HG03064 (cell line): ENCODE measurements at regions not wholly inside any gene's neighbourhood (a gene's known extent, or its start where the extent isn't known, plus 50 kb on each side); places are given as distances from the start of the nearest gene placed in this dataset.

ENCODE experiments used
- ATAC-seq: cut with Tn5 transposase; IDR thresholded peaks from one replicate; pipeline ENCODE4 v1.9.1; 2021; ENCODE audit warnings: low read depth; ENCODE audit not compliant: unreplicated experiment

DNA sequence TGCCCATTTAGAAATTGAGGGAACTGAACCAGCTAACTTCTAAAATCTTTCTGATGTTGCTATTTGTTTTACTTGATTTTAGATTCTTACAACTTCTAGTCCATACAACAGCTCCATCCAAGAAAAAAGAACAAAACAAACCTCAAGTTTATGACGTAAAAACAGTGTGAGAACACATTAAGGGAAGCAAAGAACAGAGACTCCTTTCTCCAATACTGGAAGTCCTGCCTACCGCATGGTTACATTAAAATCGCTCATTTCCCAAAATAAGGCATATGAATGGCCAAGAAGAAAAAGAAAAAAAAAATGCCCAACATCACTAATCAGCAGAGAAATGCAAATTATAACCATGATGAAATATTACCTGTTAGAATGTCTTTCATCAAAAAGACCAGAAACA lies 110.0 kb downstream of the TRIB2 start:
- no peak for ATAC-seq

DNA sequence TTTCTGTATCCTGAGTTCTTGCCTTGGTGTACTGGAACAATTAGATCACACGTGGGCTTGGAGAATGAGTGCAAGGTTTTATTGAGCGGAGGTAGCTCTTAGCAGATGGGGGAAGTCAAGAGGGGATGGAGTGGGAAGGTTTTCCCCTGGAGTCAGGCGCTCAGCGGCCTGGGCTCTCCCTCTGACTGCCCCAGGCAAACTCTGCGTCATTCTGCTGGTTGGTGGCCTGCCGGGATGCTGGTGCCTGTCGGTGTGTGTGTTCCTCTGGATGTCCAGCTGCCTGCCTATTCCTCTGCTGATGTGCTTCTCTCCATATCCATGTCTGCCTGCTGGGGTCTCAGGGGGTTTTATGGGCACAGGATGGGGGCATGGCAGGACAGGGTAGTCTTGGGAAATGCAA lies 111.0 kb downstream of the TRIB2 start:
- no peak for ATAC-seq

DNA sequence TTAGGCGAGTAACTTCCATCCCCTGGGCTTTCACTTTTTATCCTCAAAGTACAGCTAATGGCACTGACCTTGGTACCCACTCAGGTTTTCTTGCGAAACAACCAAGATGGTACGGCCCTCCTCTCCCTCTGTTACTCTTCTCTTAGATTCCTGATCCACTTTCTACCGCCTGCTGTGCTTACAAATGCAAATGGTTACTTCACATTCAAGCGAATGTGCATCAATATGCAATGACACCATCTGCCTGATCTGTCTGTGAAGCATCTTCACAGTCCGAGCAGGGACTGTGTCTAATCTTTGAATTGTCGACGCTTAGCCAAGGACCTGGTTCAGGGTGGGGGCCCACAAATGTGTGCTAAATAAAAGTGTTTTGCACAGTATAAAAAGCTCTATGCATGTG lies 112.2 kb downstream of the TRIB2 start:
- no peak for ATAC-seq

DNA sequence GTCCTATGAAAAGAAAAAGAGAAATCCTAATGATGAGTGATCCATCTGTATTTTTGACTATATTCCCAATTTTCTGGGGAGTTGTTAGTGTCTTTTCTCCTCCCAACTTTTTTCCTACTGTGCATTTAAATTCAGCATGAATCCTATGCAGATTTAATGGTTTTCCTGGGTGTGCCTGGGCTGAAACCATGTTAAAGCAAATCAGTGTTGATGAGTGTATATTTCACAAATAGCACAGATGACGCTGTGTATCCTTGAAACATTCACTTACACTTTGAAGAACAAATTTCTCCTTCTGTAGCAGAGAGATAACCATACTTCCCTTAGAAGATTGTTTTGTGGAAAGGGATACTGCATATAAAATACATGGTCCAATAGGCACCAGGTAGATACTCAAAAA lies 114.3 kb downstream of the TRIB2 start:
- no peak for ATAC-seq

DNA sequence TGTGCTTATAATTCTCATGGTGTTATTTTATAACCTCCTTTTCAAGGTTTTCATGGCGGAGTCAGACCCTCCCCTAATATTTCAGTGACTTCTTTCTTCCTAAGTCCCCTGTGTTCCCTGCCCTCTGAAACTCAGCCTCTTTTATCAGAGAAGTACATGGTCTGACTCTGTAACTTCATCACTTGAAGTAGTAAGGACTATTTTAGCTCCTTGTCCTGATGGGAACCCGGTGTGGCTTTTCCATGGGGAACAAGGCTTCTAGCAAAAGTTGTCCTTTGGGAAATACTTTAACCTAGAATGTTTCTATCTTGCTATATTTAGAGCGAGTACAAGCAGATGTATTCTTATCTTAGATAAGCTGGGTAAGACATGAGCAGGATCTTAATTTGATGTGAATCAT lies 117.5 kb downstream of the TRIB2 start:
- ATAC-seq: no peak

DNA sequence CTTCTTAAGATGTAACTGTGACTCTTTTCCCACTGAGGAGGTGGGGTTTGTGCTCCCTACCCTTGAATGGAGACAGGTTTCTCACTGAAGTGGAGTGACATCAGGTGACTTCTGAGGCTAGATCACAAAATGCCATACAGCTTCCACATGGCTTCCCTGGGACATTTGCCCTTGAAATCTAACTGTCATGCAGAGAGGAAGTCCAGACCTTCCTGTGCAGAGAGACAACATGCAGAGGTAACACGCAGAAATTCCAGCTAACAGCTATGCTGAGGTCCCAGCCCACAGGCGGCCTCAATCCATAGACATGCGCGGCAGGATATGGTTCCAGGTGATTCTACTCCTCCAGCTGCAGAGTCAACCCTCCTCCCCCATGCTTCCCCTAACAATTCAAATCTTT lies 119.0 kb downstream of the TRIB2 start:
- ATAC-seq: no peak

DNA sequence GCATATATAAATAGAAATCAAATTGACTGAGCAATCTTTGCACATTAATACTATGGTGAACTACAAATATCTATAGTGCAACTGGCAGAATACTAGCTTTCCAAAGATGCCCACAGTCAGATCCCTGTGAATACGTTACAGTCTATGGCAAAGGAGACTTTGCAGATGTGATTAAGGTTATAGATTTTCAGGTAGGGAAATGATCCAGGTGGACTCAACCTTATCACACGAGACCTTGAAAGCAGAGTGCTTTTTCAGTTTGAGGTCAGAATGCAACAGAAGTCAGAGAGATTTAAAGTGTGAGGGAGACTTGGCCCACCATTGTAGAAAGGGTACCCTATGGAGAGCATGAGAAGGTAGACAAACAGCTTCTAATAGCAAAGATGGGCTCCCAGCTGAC lies 122.6 kb downstream of the TRIB2 start:
- no peak for ATAC-seq

DNA sequence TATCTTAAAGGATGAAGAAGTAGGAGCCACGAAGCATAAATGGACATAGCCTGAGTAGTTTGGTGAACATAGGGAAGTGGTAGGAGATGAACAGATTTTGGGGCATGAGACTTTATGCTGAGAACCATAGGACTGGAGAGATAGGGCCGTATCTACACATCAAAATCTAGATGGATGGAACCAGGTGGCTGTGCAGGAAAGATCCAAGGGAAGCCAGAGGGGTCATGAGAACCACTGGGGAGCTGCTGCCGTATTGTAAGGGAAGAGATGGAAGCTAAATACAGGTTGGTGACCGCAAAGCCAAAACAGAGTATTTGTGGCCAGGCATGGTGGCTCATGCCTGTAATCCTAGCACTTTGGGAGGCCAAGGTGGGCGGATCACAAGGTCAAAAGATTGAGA lies 124.3 kb downstream of the TRIB2 start:
- ATAC-seq: no peak

DNA sequence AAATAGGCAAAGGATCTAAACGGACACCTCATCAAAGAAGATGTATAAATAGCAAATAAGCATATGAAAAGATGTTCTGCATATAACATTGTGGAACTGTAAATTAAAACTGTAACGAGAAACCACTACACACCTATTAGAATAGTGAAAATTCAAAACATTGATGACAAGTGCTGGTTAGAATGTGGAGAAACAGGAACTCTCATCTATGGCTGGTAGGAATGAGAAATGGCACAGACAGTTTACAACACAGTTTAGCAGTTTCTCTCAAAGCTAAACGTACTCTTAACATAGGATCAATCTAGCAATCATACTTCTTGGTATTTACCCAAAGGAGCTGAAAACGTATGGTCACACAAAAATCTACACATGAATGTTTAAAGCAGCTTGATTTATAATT lies 126.2 kb downstream of the TRIB2 start:
- no peak for ATAC-seq

DNA sequence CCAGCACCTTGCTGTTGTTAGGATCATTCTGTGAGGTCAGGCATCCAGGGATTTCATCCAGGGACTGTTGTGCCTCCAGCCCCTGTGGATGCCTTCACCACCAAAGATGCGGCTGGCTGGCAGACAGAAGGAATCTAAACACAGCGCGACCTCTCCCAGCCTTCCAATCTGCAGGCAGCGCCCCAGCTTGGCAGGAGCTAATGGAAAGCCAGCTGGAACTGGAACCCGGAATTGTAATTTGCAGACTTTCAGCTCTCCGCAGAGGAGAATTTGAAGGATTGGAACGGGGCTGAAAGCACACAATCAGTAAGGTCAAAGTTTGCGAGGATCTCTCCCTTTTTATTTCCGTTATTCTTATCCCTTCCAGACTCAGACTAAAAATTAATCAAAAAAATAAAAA lies 127.8 kb downstream of the TRIB2 start:
- no peak for ATAC-seq

DNA sequence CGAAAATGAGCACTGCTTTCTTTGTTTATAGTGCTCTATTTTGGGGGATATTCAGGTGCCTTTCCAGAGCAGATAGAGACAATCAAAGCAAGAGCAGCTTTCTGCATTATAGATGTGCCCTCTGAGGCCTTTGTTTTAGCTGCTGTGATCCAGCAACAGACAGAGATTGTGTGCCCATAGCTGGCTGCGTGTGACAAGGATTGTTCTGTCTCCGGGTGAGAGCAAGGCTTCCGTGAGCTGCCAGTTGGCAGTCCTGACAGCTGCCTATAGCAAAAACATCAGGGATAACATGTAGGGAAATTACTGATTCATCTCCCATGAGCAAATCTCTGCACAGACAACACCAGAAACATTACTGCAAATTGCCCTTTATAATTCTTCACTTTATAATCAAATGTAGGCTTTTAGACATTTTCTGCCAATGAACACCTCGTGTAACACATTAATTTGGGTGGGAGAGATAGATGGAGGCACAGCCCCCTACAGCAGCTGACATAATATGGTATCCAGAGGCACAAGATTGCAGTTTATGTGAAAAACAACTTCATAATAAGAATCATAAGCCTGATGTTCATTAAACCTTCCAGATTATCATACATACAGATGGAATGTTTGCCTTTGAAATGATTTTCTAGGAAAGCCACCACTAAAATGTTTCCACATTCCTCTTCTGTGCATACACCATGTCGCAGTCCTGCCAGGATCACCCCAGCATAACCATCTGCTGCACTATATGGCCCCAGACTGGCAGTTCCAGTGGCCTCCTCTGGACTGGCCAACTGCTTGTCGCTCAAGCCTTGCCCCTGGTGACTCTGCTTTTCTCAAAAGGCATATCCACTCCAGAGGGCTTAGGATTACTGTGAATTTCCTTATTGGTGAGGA lies 131.2 kb downstream of the TRIB2 start:
- no peak for ATAC-seq

DNA sequence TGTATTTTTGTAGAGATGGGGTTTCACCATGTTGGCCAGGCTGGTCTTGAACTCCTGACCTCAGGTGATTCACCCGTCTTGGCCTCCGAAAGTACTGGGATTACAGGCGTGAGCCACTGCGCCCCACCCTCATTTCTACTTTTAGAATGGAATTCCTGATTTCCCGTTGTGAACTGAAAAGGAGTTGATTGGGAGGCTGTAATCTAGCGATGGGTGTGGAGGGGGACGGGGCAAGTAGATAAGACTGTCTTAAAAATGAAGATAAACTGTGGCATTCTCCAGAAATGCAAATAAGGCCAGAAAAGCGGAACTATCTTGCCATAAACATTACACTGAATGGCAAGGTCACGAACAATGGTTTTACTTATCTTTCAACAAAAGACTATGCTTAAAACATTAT lies 135.4 kb downstream of the TRIB2 start:
- ATAC-seq: no peak

DNA sequence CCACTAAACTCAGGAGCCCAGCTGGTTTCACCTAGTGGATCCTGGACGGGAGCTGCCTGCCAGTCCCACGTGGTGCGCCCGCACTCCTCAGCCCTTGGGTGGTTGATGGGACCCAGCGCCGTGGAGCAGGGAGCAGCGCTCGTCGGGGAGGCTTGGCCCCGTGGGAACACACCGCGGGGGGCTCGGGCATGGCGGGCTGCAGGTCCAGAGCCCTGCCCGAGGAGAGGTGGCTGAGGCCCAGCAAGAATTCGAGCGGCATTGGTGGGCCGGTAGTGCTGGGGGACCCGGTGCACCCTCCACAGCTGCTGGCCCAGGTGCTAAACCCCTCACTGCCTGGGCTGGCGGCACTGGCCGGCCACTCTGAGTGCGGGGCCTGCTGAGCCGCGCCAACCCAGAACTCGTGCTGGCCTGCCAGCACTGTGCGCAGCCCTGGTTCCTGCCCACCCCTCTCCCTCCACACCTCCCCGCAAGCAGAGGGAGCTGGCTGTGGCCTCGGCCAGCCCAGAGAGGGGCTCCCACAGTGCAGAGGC lies 137.3 kb downstream of the TRIB2 start:
- ATAC-seq: no peak

DNA sequence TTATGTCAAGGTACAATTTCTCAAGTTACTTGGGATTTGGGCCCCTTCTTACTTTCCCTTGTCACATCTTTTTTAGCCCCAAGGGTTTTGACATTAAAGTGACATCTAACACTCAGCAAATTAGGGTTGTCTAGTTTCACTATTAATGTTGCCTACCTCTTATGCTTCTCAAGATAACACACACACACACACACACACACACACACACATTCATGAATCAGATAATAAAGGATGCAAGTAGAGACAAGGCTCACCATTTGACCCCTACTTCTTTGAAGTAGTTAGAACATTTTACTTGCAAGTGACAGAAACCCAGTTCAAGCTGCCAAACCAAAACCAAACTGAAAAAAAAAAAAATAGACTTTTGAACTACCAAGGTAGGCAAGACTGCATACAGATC lies 138.8 kb downstream of the TRIB2 start:
- ATAC-seq: no peak

DNA sequence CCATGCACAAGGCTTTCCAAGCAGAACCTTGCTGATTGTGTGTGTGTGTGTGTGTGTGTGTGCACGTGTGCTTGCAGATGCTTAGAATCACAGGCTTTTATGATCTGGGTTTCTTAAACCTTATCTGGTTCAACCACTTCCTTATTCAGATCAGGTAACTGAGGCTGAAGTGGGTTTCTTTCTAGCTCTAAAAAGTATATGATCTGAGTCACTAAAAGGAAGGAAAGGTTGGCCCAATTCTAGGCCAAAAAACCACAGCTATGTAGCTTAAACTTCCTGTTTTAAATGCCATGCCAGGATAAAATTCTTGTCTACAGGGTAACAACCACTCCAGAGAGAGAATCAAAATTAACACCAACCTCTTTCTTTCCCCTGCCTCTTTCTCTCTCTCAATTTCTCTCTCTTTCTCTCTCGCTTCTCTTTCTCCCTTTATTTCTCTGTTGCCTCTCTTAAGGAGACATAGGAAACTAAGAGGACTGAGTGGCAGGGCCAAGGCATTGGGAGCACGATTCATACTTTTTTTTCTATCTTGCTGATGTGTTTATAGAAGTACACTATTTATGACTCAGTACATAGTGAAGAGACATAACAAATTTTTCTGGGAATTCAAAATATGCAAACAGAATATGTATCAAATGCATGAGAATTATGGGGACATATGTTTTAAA lies 140.3 kb downstream of the TRIB2 start:
- no peak for ATAC-seq

DNA sequence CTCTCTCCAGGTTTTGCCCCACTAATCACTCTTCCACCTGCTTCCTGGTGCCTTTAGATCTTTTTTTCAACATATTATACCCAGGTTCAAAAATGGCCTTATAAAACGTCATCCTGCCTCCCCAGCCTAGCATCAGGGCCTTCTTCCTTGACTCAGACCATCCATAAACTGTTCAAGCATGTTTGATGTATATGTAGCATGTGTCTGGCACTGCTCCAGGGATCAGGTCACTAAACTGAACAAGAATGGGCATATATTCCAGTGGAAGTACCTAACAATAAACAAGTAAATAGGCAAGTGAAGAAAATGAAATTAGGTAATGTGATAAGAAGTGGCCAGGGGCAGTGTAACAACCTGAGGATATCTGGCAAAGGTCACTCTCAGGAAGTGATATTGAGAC lies 141.2 kb downstream of the TRIB2 start:
- no peak for ATAC-seq

DNA sequence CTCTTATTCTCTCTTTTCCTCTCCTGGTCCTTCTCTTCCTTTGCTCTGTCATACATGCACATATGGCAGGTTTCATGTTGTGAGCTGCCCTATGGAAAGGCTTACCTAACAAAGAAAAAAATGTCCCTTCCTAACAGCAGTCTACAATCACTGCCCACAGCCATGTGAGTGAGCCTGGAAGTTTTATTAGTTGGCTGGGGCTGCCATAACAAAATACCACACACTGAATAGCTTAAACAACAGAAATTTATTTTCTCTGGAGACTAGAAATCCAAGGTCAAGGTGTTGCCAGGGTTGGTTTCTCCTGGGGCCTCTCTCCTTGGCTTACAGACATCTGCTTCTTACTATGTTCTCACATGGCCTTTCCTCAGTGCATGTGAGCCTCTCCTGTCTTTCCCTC lies 142.1 kb downstream of the TRIB2 start:
- no peak for ATAC-seq

DNA sequence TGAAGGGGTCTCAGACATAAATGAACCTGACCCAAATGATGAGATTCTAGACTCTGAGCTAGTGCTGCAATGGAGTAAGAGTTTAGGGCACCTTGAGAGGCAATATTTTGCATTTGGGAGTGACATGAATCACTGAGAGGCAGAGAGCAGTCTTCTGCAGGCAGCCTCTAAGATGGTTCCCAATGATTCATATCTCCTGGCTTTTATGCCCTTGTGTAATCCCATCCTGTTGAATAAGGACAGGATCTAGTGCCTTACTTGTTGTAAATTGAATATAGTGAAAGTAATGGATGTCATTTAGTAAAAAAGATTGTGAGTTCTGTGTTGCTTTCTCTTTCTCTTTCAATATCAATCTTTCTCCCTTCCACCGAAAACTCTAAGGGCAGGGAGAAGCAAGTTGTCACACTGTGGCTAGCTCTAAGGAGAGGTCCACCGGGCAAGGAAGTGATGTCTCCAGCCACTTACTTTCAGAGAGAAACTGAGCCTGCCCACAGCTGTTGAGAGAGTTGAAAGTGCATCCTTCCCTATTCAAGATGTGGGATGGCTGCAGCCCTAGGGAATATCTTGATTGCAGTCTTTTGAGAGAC lies 144.7 kb downstream of the TRIB2 start:
- ATAC-seq: no peak

DNA sequence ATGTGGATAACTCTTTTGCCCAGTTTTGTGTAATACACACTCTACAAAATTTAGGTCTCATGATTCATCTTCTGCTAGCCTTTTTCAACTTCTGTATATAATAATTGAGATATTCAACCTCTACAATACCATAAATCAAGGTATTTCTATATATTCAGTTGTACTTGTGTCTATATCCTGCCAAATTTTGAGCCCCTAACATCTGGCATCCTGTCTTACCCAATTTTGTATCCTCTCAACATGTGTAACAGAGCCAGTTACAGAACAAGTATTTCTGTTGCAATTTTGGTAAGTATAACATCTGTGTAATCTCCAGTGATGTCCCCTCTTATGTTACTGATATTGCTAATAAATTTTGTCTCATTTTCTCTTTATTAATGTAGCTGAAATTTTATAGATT lies 145.8 kb downstream of the TRIB2 start:
- no peak for ATAC-seq

DNA sequence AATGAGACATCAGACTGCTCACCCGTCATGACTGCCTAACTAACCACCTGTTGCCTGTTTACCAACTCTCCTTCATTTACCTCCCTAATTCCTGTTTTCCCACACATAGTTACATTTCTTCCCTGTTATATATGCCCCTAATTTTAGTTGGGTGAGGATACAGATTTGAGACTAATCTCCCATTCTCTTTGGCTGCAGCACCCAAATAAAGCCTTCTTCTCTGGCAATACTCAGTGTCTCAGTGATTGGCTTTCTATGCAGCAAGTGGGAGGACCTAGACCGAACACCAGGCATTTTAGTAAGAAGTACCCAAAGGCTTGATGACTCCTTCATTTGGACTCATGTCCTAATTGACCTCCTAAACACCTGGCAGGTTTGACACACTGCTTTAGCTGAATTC lies 147.2 kb downstream of the TRIB2 start:
- no peak for ATAC-seq

DNA sequence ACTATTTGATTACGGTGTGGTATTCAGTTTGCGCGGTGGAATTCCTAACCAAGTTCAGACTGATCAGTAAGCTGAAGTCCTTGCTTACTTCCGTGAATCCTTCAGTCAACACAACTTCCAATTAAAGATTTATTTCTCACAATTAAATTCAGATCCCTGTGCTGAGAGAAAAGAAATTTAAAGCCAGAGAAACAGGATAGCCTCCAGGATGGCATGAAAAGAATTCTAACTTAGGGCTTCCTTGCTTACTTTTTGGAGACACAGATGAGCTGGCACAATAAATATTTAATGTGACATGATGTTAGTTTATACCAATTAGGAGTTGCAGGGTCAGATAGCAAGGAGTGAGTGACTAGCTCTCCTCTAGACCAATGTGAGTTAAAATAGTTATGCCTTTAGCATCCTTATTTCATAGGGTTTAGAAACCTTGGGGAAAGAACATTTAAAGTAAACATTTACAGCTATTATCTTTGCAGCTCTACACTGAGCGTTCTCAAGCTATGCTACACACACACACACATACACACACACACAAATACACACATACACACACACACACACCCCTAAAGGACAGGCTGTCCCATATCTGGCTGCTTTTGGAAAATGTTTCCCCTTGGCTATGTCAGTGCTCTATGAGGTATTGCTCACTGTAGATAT lies 151.0 kb downstream of the TRIB2 start:
- no peak for ATAC-seq
